GM12874 (cell line): ENCODE measurements at regions not wholly inside any gene's neighbourhood (a gene's known extent, or its start where the extent isn't known, plus 50 kb on each side); places are given as distances from the start of the nearest gene placed in this dataset.

Experiments used
- CTCF ChIP-seq: IDR thresholded peaks from 2 replicates; pipeline ENCODE4 v1.5.1; 2011; ENCODE audit warnings: low read depth, mild to moderate bottlenecking, control low read depth, low read length, moderate library complexity; ENCODE audit not compliant: insufficient read depth

DNA sequence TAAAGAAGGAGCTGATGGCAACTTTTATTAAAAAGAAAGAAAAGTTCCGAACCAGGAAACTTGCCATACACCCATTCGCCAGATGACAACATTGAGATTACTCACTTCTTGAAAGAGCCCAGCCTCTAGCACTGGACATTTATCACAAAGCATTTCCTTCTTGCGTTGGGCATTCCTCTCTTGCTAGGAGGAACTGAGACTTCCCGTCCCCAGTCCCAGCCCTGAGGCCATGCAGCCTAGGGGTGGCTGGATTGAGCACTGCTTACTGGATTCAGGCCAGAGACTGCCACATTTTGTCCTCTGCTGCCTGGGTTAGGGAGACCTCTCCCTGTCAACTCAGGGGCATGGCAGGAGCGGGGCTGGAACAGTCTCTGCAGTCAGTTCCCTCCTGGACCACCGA, 80.1 kb downstream of the SDC1 start:
- TF ChIP-seq CTCF, result no peak

GRCh38 chr2:20144196-20144595, 80.7 kb downstream of the SDC1 start:
- no peak for TF ChIP-seq CTCF

- TF ChIP-seq CTCF, result no peak
Observed at GRCh38 chr2:20143263-20143662, 81.7 kb downstream of the SDC1 start.

DNA sequence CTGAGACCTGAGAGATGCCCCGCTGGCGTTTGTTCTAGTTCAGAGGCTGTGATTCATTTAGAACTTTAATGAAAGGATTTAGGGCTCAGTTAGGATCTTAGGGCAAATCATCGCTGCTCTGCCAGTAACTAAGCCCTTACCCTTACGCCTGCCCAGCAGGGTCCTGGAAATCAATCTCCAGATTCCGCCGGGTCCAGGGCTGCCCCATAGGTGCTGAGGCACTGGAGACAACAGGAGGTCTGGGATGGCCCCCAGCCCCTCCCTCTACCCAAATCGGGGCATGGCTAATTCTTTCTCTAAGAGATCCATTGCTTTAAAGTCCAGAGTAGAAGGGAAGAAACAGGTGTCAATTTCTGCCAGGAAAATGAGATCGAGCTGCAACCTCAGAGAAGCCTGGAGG, 83.1 kb downstream of the SDC1 start:
- no peak for TF ChIP-seq CTCF

DNA sequence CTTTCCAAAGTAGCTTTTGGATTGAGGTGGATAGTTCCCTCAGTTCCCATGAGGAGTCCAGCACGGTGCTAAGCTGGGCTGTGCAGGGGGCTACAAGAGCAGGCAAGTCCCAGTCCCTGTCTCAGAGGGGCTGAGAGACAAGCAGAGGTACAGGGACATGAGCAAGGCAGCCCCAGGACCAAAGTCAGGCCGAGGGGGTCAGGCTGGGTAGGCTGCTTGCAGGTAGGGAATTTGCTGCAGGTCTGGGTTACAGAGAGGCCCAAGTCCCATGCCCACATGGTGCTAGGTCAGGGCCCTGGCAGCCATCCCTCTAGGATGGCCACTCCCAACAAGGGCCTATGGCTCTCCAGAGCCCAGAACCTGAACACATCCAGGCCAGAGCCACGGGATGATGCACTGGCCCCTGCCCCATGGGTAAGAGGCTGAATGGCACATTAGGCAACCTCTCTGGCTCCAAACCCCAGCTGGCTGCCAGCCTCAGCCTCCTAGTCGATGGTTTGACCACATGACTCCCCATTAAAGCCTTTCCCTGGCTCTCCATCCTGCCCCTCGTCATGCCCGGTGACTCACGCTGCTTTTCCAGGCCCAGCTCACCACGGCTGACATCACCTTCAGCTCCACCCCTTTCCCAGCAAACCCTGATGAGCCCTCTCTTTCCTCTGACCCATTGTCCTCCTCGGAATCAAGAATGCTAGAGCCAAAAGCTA, 83.7 kb downstream of the SDC1 start:
- no peak for TF ChIP-seq CTCF

DNA sequence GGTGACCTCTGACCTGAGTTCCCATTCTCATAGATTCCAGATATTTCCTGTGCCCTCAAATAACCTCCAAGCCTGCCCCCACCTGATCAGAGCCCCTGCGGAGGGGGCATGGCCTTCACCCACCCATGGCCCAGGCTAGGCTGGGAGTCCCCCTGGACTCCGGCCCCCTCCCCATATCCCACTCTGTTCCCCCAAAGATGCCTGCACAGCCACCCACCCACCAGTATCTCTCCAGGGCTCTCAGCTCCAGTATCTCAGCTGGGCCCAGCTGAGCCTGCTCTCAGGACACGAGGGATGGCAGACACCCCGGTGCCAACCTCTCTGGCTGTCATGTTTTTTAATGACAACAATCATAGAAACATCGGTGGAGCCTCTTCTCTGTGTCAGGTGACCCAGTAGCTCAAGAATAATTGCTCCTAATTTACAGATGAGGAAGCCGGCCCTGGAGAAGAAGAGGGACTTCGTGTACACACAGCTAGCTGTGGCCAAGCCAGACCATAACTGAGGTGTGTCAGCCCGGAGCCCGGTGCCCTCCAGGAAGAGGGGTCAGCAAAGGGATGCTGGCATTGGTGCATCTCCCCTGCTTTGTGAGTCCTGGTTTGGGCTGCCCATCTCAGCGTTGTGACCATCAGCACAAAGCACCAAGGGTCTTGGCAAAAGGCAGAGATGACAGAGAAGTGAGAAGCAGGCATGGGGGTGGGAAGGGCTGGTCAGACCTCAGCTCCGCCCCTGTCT, 84.4 kb downstream of the SDC1 start:
- no peak for TF ChIP-seq CTCF

DNA sequence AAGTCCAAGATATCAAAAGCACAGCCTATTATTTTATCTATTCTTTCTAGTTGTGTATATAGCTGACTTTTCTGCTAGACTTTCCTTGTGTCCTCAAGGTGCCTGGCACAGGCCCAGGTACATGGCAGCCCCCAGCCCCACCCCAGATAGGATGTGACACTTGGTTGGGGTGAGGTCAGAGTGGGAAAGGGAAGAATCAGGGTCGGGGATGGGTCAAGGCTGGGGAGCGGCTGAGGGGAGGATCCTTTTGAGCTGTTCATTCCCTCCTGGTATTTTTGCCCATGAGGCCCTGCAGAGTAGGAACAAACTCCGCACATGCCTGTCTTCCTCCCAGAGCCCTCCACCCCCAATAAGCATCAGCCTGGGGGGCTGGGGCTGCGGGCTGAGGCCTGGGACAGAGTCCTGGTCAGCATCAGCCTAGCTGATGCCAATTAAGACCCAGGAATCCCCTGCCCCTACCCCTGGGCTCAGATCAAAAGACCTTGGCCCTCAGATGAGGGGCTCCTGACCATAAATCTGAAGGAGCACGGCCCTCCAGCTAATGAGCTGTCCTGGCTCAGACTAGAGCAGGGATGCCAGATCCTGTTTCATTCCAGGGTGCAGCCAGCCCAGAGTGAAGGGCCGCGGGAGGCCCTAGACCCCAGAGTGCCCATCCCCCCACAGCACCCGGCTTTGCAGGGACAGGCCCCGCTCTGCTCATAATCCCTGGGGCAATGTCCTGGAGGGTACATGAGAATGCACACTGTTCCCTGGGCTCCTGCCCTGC, 85.3 kb downstream of the SDC1 start:
- no peak for TF ChIP-seq CTCF
